Urinary bladder (tissue), 3 donors: ENCODE measurements at regions not wholly inside any gene's neighbourhood (a gene's known extent, or its start where the extent isn't known, plus 50 kb on each side); places are given as distances from the start of the nearest gene placed in this dataset.
"Not testable (repeated sequence)": the region's sequence is repeated elsewhere in the genome, so short reads cannot be mapped to it uniquely, and the experiment has no call there.

ENCODE experiments used
- DNase-seq: peaks from one replicate; pipeline ENCODE4 v3.0.0-alpha.2; 2015; ENCODE audit errors: extremely low spot score
- H3K27ac ChIP-seq: one replicate; pipeline ENCODE4 v1.5.1; 2013; ENCODE audit warnings: low read depth, mild to moderate bottlenecking, moderate library complexity
- H3K36me3 ChIP-seq: one replicate; pipeline ENCODE4 v1.6.1; 2013; ENCODE audit warnings: mild to moderate bottlenecking, moderate library complexity; ENCODE audit not compliant: insufficient read depth
- H3K4me1 ChIP-seq: one replicate; pipeline ENCODE4 v1.6.1; 2013; ENCODE audit warnings: mild to moderate bottlenecking, moderate library complexity; ENCODE audit not compliant: insufficient read depth
- H3K4me3 ChIP-seq: one replicate; pipeline ENCODE4 v1.5.1; 2013; ENCODE audit warnings: low read depth, low read length
- WGBS: extraction: QIAGEN DNeasy Blood & Tissue Kit; methylation state at CpG from one replicate; pipeline ENCODE4 v1.1.7; 2013; 5-methylcytosine and 5-hydroxymethylcytosine counted together
- donor health status: healthy with polysubstance abuse.
- donor health status: healthy.

- 72% methylated on average over 7 of the region's 7 CpGs for WGBS
- Histone ChIP-seq H3K27ac (no peak overlapping the region), H3K4me3 (no peak overlapping the region), H3K36me3 (no peaks in the 10 kb centered on the region), H3K4me1 (no peaks in the 10 kb centered on the region)
- no peak for DNase-seq
These were observed 393.8 kb downstream of the DCDC2C start for GRCh38 chr2:4096978-4097766.

GRCh38 chr2:4098137-4098536 lies 394.8 kb downstream of the DCDC2C start:
- no peak overlapping the region for H3K27ac ChIP-seq
- no peaks in the 10 kb centered on the region for H3K36me3 ChIP-seq
- no peak overlapping the region for H3K4me3 ChIP-seq
- DNase-seq = no peak
- WGBS = 73% methylated on average over 5 of the region's 5 CpGs
- no peaks in the 10 kb centered on the region for H3K4me1 ChIP-seq

GRCh38 chr2:4101936-4102335 lies 398.6 kb downstream of the DCDC2C start:
- Histone ChIP-seq H3K27ac (no peak overlapping the region), H3K4me3 (no peak overlapping the region), H3K36me3 (no peaks in the 10 kb centered on the region), H3K4me1 (no peaks in the 10 kb centered on the region)
- no peak for DNase-seq
- WGBS = 73% methylated on average over 2 of the region's 2 CpGs

GRCh38 chr2:4107179-4107578 lies 403.8 kb downstream of the DCDC2C start:
- DNase-seq = no peak

DNA sequence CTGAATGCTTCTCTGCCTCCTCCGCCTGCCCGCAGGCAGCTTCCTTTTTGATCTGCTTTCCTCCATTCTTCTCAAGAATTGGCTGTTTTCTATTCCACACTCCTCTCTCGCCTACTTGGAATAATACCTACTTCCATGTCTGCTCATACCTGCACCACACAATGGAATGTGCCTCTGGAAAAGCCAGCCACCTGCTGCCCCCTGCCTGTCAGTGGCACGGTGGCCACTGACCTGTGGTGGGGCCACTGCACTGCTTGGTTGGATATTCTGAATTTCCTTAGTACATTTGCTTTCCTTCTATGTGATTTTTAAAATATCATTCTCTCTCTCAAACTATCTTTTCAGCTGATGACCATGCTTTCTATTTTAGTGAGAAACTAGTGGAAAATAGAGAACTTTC lies 406.9 kb downstream of the DCDC2C start:
- 92% methylated on average over 4 of the region's 4 CpGs for WGBS
- Histone ChIP-seq H3K4me1 (no peaks in the 10 kb centered on the region), H3K27ac (no peak overlapping the region), H3K36me3 (no peaks in the 10 kb centered on the region), H3K4me3 (no peak overlapping the region)
- no peak for DNase-seq

More at GRCh38 chr2:4107179-4107578, 403.8 kb downstream of the DCDC2C start:
- 43% methylated on average over 7 of the region's 7 CpGs for WGBS
- Histone ChIP-seq H3K4me3 (no peak overlapping the region), H3K4me1 (no peaks in the 10 kb centered on the region), H3K27ac (no peak overlapping the region), H3K36me3 (no peaks in the 10 kb centered on the region)

- DNase-seq, H3K4me1 ChIP-seq, H3K27ac ChIP-seq, H3K4me3 ChIP-seq, H3K36me3 ChIP-seq: not testable (repeated sequence)
- WGBS = 89% methylated on average over 3 of the region's 3 CpGs
These were observed 412.1 kb downstream of the DCDC2C start for GRCh38 chr2:4115435-4115834.

DNA sequence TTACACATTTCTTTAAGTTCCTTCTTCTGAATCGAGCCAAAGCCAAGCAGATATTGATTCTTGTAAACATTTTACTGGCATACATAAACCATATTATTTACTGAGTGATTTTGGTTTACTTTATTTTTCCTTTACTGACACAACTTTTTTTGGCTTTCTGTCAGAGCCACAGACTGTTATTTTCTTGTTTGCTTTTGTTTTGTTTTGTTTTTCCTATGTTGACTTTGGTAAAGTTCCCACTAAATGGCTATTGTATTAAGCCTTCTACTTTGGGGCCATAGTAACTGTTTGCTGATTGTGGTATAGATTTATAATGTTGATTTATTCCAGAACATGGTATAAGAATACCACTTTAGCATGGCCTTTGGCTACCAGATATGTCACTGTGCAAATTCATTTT lies 419.4 kb downstream of the DCDC2C start:
- WGBS = 31% methylated on average over 1 of the region's 1 CpG
- no peak for DNase-seq
- no peaks in the 10 kb centered on the region for H3K36me3 ChIP-seq
- no peak overlapping the region for H3K27ac ChIP-seq
- no peak overlapping the region for H3K4me3 ChIP-seq
- no peaks in the 10 kb centered on the region for H3K4me1 ChIP-seq

DNA sequence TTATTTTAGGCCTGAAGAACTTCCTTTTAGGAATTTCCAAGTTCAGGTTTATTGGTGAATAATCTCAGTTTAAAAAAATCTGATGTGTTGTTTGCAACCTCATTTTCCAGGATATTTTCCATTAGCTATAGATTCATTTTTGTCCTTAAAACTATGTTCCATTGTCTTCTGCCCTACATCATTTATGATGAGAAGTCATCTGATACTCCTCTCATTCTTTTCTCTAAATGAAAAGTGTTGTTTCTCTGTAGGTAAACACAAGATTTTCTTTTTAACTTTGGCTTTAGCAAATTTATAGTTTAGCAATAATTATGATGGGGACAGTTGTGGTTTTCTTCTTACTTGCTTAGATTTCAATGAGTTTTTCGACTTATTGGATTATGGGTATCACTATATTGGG lies 427.3 kb downstream of the DCDC2C start:
- Histone ChIP-seq H3K27ac (no peak overlapping the region), H3K4me3 (no peak overlapping the region), H3K4me1 (no peaks in the 10 kb centered on the region), H3K36me3 (no peaks in the 10 kb centered on the region)
- no peak for DNase-seq
- WGBS = 75% methylated on average over 1 of the region's 1 CpG

GRCh38 chr2:4134551-4135550 lies 431.5 kb downstream of the DCDC2C start:
- no peak overlapping the region for H3K27ac ChIP-seq
- DNase-seq = no peak
- no peak overlapping the region for H3K4me3 ChIP-seq
- 62% methylated on average over 8 of the region's 8 CpGs for WGBS
- H3K4me1 ChIP-seq = no peaks in the 10 kb centered on the region
- no peaks in the 10 kb centered on the region for H3K36me3 ChIP-seq

DNA sequence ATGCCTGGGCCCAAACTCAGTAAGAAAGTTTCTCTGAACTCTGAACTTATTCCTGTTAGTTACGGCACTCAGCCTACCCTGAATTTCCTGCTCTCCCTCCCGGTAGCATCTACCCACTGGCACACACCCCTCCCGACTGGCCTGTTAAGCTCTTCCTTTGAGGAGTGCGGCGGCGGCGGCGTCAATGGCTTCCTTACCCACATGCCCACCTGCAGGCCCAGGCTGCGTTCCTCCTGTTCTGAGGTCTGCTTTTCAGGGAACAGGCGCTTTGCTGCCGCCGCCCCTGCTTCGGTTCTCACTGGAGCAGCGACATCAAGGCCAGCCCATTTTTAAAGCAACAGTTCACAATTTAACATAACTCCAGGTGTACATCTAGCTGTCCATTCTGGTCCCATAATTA lies 432.4 kb downstream of the DCDC2C start:
- DNase-seq = no peak
- H3K36me3 ChIP-seq = no peaks in the 10 kb centered on the region
- WGBS = 72% methylated on average over 14 of the region's 14 CpGs
- no peak overlapping the region for H3K4me3 ChIP-seq
- no peak overlapping the region for H3K27ac ChIP-seq
- no peaks in the 10 kb centered on the region for H3K4me1 ChIP-seq

GRCh38 chr2:4139316-4139715 lies 435.9 kb downstream of the DCDC2C start:
- WGBS = 82% methylated on average over 6 of the region's 6 CpGs
- no peaks in the 10 kb centered on the region for H3K4me1 ChIP-seq
- DNase-seq = no peak
- H3K36me3 ChIP-seq = no peaks in the 10 kb centered on the region
- H3K4me3 ChIP-seq = no peak overlapping the region
- no peak overlapping the region for H3K27ac ChIP-seq

GRCh38 chr2:4139731-4140130 lies 436.4 kb downstream of the DCDC2C start:
- 39% methylated on average over 1 of the region's 1 CpG for WGBS
- DNase-seq = no peak
- no peaks in the 10 kb centered on the region for H3K36me3 ChIP-seq
- no peaks in the 10 kb centered on the region for H3K4me1 ChIP-seq
- H3K4me3 ChIP-seq = no peak overlapping the region
- no peak overlapping the region for H3K27ac ChIP-seq

GRCh38 chr2:4140281-4140970 lies 437.1 kb downstream of the DCDC2C start:
- 29% methylated on average over 9 of the region's 9 CpGs for WGBS
- Histone ChIP-seq H3K36me3 (no peaks in the 10 kb centered on the region), H3K4me3 (no peak overlapping the region), H3K27ac (no peak overlapping the region), H3K4me1 (no peaks in the 10 kb centered on the region)
- DNase-seq = no peak
